SH-SY5Y (cell line): ENCODE measurements at regions not wholly inside any gene's neighbourhood (a gene's known extent, or its start where the extent isn't known, plus 50 kb on each side); places are given as distances from the start of the nearest gene placed in this dataset.

Experiments used
- GATA2 ChIP-seq: IDR thresholded peaks from 2 replicates; pipeline ENCODE4 v1.6.1; 2011; ENCODE audit warnings: mild to moderate bottlenecking, low read depth, low read length
- GATA3 ChIP-seq: IDR thresholded peaks from 2 replicates; pipeline ENCODE4 v1.6.1; 2011; ENCODE audit warnings: low read depth, mild to moderate bottlenecking, low read length, moderate library complexity

GRCh38 chrX:39852491-39852890 lies 245.3 kb downstream of the BCOR start:
- no peak for TF ChIP-seq GATA3
- TF ChIP-seq GATA2, result no peak

GRCh38 chrX:39853417-39854030 lies 244.2 kb downstream of the BCOR start:
- TF ChIP-seq GATA3 (no peak), GATA2 (no peak)

GRCh38 chrX:39854772-39855747 lies 242.7 kb downstream of the BCOR start:
- TF ChIP-seq GATA2 (no peak), GATA3 (no peak)

GRCh38 chrX:39855748-39856129 lies 242.0 kb downstream of the BCOR start:
- TF ChIP-seq GATA3 (no peak), GATA2 (no peak)

- TF ChIP-seq GATA2, result no peak
These were observed 241.2 kb downstream of the BCOR start for GRCh38 chrX:39856472-39857121.

GRCh38 chrX:39857780-39858179 lies 240.0 kb downstream of the BCOR start:
- no peak for TF ChIP-seq GATA2
- TF ChIP-seq GATA3, result no peak

- TF ChIP-seq GATA3 (no peak), GATA2 (no peak)
These were observed 237.5 kb downstream of the BCOR start for GRCh38 chrX:39859991-39860861.

GRCh38 chrX:39862963-39863362 lies 234.8 kb downstream of the BCOR start:
- TF ChIP-seq GATA2 (no peak), GATA3 (no peak)

- TF ChIP-seq GATA2, result no peak
These were observed 231.5 kb downstream of the BCOR start for GRCh38 chrX:39866229-39866628.

GRCh38 chrX:39869846-39870601 lies 227.7 kb downstream of the BCOR start:
- no peak for TF ChIP-seq GATA3
- no peak for TF ChIP-seq GATA2

- TF ChIP-seq GATA2 (no peak), GATA3 (no peak)
These were observed 226.1 kb downstream of the BCOR start for GRCh38 chrX:39871648-39872047.

- no peak for TF ChIP-seq GATA3
- no peak for TF ChIP-seq GATA2
These were observed 224.6 kb downstream of the BCOR start for GRCh38 chrX:39873117-39873516.

GRCh38 chrX:39874202-39874816 lies 223.4 kb downstream of the BCOR start:
- TF ChIP-seq GATA3, result no peak
- TF ChIP-seq GATA2, result no peak
